GM19463 (cell line): ENCODE measurements at regions not wholly inside any gene's neighbourhood (a gene's known extent, or its start where the extent isn't known, plus 50 kb on each side); places are given as distances from the start of the nearest gene placed in this dataset.
"Not testable (repeated sequence)": the region's sequence is repeated elsewhere in the genome, so short reads cannot be mapped to it uniquely, and the experiment has no call there.

Experiments
- ATAC-seq: cut with Tn5 transposase; IDR thresholded peaks from one replicate; pipeline ENCODE4 v1.9.1; 2021; ENCODE audit warnings: mild to moderate bottlenecking, moderate library complexity; ENCODE audit not compliant: unreplicated experiment

DNA sequence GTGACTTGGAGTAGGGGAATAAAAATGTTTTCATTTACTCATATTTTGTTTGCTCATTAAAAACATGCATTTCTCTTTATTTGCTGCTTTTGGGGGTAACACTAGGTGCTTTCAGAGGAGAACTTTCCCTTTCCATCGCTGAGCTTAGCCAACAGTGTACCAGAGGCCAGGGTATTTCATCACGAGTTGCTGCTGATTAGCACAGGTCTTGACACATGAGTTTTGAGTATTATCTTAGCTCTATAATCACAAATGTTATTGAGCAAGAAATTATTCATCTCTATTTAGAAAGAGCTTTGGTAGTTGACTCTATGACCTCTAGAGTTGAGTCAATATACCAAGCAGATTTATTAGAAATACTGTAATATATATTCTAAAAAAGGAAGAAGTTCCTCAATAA lies 375.9 kb downstream of the NXPH1 start:
- ATAC-seq: no peak

- no peak for ATAC-seq
Measured at GRCh38 chr7:8817448-8818036, 384.1 kb downstream of the NXPH1 start.

DNA sequence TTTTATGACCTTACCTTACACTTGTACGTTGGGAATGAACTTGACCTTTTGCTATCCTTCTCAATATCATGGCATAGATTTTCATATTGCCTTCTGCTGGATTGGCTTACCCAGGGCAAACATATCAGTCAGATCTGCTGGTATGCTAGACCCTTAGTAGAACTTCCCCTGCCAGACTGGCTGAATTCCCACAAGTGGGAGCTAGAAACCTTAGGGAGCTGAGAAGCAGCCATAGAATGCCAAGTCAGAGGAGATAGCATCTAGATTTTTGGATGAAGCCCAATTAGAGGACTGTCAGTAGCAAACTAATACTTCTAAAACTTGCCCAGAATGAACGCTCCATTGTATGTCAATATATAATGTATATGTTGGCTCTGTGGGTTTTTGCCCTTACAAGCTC lies 385.0 kb downstream of the NXPH1 start:
- ATAC-seq: no peak

GRCh38 chr7:8822595-8822994 lies 389.2 kb downstream of the NXPH1 start:
- no peak for ATAC-seq

- ATAC-seq: no peak
Measured at GRCh38 chr7:8823486-8823885, 390.1 kb downstream of the NXPH1 start.

DNA sequence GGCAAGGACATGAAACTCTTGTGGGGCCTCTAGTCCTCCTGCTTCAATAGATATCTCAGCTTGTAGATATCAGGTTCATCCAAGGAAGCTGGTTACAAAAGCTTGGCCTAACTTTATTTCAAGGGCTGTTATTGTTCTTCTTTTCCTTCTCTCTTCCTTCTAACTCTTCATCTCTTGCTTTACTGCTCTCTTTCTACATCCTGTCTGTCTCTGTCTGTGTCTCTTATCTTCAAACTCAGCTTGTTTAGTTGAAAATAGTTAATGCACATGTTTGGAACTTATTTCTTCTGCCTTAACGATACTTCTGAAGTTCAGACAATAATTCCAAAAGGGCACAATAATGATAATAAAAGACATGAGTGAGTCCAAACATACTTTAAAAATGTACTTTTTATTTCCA lies 393.9 kb downstream of the NXPH1 start:
- ATAC-seq: no peak

DNA sequence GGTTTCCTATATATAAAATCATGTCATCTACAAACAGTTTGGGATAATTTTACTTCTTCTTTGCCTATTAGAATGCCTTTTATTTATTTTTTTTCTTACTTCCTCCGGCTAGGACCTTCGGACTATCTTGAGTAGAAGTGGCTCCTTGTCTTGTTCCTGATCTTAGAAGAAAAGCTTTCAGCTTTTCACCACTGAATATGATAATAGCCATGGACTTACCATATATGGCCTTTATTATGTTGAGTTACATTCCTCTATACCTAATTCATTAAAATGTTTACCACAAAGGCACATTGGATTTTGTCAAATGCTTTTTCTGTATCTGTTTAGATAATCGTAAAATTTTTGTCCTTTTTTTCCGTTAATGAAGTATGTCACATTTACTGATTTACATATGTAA lies 395.7 kb downstream of the NXPH1 start:
- no peak for ATAC-seq

DNA sequence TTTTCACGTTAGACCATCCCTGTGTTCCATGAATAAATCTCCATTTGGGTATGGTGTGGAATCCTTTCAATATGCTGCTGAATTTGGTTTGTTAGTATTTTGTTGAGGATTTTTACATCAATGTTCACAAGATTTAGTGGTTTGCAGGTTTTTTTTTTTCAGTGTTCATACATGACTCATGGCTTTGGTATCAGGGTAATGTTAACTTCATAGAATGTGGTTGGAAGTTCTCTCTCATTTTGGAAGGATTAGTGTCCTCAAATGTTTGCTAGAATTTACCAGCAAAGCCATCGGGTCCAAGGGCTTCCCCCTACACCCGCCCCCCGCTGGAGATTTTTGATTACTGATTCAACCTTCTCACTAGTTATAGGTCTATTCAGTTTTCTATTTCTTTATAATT lies 398.0 kb downstream of the NXPH1 start:
- ATAC-seq: no peak

DNA sequence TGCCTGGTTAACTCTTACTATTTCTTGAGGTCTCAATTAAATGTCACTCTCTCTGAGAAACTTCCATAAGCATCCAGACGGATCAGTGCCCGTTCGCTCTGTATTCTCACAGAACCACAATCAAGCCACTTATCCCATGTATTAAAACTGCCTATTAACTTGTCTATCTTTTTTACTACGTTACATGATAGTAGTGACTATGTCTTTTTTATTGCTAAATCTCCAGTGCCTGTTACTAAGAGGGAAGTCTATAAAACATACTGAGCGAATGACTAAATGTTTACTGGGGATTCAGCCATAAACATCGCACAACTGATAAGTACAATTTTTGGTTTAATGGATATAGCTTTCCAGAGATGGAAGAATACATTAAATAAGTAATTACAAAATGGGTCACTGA lies 399.9 kb downstream of the NXPH1 start:
- ATAC-seq: no peak

GRCh38 chr7:8841171-8841570 lies 407.8 kb downstream of the NXPH1 start:
- ATAC-seq: no peak

- no peak for ATAC-seq
Measured at GRCh38 chr7:8871716-8872115, 438.3 kb downstream of the NXPH1 start.

DNA sequence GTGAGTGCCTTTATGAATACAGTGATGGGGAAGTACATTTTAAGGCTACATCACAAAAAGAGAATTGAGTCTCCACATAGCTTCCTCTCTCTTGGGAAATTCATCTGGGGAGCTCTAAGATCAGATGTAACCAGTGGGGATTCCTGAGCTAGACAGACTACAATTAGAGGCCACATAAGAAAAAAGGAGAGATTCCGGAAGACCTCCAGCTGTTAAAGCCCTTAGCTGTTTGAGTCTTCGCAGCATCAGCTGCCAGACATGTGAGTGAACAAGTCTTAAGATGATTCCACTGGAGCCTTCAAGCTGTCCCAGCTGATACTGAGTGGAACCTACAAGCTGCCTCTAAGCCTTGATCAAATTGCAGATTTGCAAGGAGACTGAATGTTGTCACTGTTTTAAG lies 448.5 kb downstream of the NXPH1 start:
- ATAC-seq: no peak

DNA sequence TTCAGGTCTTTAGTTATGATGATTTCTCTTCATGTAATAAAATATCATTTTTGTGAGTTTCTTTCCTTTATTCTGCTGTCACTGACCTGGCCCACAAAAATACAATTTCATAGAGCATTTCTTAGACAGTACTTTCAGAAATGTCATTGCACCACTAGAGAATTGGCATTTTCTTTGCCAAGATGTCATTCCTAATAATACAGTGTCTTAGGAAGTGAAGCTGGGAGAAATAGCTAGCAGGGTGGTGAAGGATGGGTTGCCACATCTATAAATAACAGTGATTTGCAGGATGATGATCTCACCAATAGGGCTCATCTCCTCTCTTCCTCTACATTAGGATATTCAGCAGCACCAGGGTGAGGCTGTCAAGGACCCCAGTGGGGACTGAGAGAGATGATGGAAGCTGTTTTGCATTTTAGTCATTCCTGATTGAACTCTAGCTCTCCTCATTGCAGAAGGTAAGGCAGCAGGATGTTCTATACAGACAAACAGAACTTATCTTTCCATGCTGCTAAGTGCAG lies 452.1 kb downstream of the NXPH1 start:
- no peak for ATAC-seq

- ATAC-seq: not testable (repeated sequence)
Measured at GRCh38 chr7:8890346-8890745, 456.9 kb downstream of the NXPH1 start.

DNA sequence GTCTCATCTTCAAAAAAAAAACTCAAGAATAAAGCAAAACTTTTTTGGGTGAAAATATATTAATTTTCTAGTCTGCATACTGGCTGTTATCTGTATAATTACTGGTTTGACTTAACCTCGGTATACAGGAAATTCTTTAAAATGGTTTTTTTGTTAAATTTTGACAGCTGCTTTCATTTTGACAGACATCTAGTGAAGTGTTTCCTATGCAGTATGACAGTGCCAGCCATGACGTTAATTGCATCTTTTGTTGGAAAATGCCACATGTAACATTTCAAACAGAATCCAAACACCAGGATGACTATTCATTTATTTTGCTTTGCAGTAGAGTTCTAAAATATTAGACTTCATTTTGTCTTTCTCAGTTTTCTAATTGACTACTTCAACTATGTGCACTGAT lies 460.4 kb downstream of the NXPH1 start:
- ATAC-seq: no peak

DNA sequence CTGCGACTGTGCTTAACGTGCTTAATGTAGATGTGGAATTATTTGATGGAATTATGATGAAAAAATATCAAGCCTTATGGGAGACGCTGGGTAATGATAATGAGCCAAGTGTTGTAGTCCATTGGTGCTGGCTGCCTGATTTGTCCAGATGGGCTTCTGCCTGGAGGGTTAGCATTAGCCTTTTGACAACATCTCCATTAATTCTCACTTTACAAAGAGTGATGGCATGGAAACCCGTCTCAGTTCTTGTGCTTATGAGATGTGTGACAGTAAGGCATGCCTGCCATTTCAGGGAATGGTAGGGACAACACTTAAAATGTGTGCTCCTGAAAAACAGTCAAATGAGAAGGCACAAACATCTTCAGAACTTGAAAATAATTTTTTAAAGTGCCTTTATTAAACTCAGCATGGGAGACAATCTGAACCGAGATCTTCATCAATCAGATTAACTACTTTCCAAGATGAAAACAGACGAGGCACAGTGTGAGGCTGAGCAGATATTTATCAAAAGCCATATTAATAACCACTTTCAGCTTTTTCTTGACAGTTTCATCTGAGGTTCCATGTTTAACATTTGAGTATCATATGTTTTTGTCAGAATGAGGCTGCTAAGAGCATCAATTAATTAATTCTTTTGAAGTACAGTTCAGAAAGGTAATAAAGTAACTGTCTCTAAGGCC lies 473.1 kb downstream of the NXPH1 start:
- ATAC-seq: no peak

- no peak for ATAC-seq
Measured at GRCh38 chr7:8908889-8909288, 475.5 kb downstream of the NXPH1 start.

- no peak for ATAC-seq
Measured at GRCh38 chr7:8913682-8914081, 480.3 kb downstream of the NXPH1 start.

GRCh38 chr7:8921807-8922206 lies 488.4 kb downstream of the NXPH1 start:
- ATAC-seq: no peak

DNA sequence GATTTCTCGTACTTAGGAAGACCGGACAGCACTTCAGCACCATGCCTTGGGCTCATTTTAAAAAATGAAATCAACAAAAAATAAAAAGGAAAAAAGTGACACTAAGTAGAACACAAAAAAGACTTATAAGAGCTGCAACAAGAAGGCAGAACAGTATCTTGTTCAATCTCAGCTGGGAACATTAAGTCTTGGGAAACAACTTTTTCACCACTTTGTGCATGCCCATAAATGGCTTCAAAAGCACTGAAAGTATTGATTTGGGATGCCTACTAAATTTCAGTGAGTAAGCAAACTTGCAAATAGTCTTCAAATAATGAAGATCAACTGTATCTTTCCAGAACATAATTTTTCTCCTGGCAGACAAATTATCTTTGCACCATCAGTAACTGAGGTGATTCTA lies 489.3 kb downstream of the NXPH1 start:
- no peak for ATAC-seq

DNA sequence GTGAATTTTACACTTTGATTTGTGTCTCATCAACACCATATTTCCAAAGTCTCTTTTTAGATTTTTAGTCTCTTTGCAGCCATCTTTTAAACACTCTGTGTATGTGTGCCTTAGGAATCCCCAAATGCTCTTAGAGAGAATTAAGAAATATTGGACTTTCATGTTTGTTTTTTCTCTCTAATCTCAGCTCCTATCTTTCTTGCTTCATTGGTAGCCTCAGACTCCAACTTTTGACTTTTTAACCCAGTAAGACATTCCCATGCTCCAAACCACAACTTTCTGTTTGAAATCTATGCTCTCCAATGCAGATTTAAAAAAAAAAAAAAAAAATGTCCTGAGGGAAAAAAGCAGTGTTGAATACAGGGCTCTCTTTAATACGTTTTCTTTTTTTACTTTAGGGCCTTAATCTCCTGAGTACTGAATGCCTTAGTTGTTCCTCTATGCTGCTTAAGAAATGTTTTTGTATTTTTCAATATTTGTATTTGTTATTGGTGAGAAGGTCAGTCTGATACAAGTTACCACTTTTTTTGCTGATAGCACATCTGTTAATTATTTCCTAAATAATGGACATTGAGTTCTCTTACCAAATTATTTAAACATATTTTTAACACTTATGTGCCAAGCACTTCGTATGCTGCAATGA lies 489.9 kb downstream of the NXPH1 start:
- no peak for ATAC-seq

DNA sequence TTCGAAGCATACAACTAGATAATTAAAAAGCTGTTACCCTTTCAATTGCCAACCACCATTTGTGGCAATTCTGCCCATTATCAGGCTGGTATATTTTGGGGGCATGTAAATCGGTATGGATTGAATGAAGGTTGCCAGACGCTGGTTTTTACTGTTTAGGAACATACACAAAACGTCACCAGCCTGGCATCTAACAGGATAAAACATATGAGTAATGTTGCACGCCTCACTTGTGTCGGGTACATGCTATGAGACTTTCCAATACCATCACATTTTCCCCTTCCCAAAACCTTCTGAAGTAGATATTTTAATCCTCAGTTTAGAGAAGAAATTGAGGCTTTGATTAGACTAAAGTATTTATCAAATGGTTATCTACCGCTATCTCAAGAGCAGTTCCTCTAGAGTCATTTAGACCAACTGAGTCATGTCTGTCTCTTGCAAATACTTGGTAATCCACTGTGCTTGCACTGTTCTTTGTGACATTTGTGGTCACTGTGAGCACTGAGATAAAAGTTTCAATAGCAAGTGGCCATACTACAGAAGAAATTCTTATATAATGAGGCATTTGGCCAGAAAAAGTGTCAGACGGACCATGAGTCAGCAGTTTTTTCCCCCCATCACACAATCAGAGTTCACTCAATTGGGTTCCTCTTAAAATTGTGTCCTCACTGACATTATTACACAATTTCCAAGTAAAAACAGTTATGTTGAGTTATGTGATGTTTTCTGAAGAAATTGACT lies 498.7 kb downstream of the NXPH1 start:
- ATAC-seq: no peak
